Caco-2 (cell line): ENCODE measurements at regions not wholly inside any gene's neighbourhood (a gene's known extent, or its start where the extent isn't known, plus 50 kb on each side); places are given as distances from the start of the nearest gene placed in this dataset.

Experiments used
- BruUV-seq: library from RNA; stranded (reverse); fragments of 400-500 nt; replicated peaks from 2 replicates; lab custom pipeline; 2021; lab: Mats Ljungman, UMichigan
- CTCF ChIA-PET: fragments of 300-600 bp; sonication (Branson Sonifier 250); formaldehyde crosslinking; loops from one replicate; lab custom pipeline; 2022; ENCODE audit warnings: antibody characterized with exemption; lab: Charles Lee
- POLR2A ChIA-PET: fragments of 300-600 bp; sonication (Branson Sonifier 250); formaldehyde crosslinking; loops from one replicate; lab custom pipeline; 2022; ENCODE audit warnings: antibody characterized with exemption; lab: Charles Lee
- DNase-seq, 2 experiments: peaks; one replicate each; pipeline versions ENCODE4 v3.0.0 to v3.0.0-alpha.2; 2020 to 2022
- H3K27me3 ChIP-seq: replicated peaks from 2 replicates; pipeline ENCODE4 v1.6.0; 2011; ENCODE audit warnings: low read length; ENCODE audit not compliant: control insufficient read depth, insufficient read depth
- H3K36me3 ChIP-seq: 2 replicates; pipeline ENCODE4 v1.5.1; 2011; ENCODE audit warnings: low read length; ENCODE audit not compliant: control insufficient read depth, insufficient read depth
- H3K4me1 ChIP-seq: fragments of 250-450 bp; sonication (Bioruptor Pico); 2 replicates; pipeline ENCODE4 v1.5.1; 2020; ENCODE audit warnings: mild to moderate bottlenecking
- H3K4me3 ChIP-seq: 2 replicates; pipeline ENCODE4 v1.5.1; 2011; ENCODE audit warnings: low read depth, mild to moderate bottlenecking, control low read depth, low read length
- H3K9me3 ChIP-seq: fragments of 250-450 bp; sonication (Bioruptor Pico); 2 replicates; pipeline ENCODE4 v1.5.1; 2020; ENCODE audit warnings: mild to moderate bottlenecking, moderate library complexity
- H3K27ac Mint-ChIP-seq: one replicate; pipeline ENCODE4 v1.8.0; 2022; ENCODE audit warnings: mixed read lengths; ENCODE audit not compliant: unreplicated experiment
- H3K27me3 Mint-ChIP-seq: one replicate; pipeline ENCODE4 v1.8.0; 2022; ENCODE audit warnings: mixed read lengths; ENCODE audit not compliant: insufficient read depth, unreplicated experiment
- H3K36me3 Mint-ChIP-seq: one replicate; pipeline ENCODE4 v1.8.0; 2022; ENCODE audit warnings: mild to moderate bottlenecking, mixed read lengths; ENCODE audit not compliant: insufficient read depth, unreplicated experiment
- H3K4me1 Mint-ChIP-seq: one replicate; pipeline ENCODE4 v1.8.0; 2022; ENCODE audit warnings: low read depth, mixed read lengths; ENCODE audit not compliant: unreplicated experiment
- H3K4me3 Mint-ChIP-seq: one replicate; pipeline ENCODE4 v1.8.0; 2022; ENCODE audit warnings: mild to moderate bottlenecking, moderate library complexity, mixed read lengths; ENCODE audit not compliant: unreplicated experiment
- H3K9me3 Mint-ChIP-seq: one replicate; pipeline ENCODE4 v1.8.0; 2022; ENCODE audit warnings: mixed read lengths; ENCODE audit not compliant: unreplicated experiment
- intact Hi-C: fragments of 100-400 bp; cut with micrococcal nuclease; formaldehyde crosslinking; loops from one replicate; pipeline ENCODE4 v1.10.0; 2022; ENCODE audit not compliant: unreplicated experiment
- TF ChIP-seq, protein P1 (sequence below), 2 experiments: fragments of 200-600 bp in 1 of 2; IDR thresholded peaks; 1 replicate in 1 of 2; 2 replicates in 1 of 2; pipeline versions ENCODE4 v1.5.1 to v1.8.0; 2011 to 2022; ENCODE audit warnings: antibody characterized with exemption in 1 of 2, control low read depth in 1 of 2, inconsistent platforms in 1 of 2, low read depth in 1 of 2, low read length in 1 of 2, mild to moderate bottlenecking in 1 of 2, moderate library complexity in 1 of 2; ENCODE audit not compliant: insufficient read depth in 1 of 2, severe bottlenecking in 1 of 2, unreplicated experiment in 1 of 2

GRCh38 chr15:93378558-93378957 is 289.5 kb upstream of the RGMA start:
- H3K4me3 ChIP-seq, result no peak overlapping the region
- no peaks in the 10 kb centered on the region for H3K27me3 Mint-ChIP-seq
- ChIA-PET CTCF (no interaction called here), POLR2A (no interaction called here)
- TF ChIP-seq, protein P1, sequence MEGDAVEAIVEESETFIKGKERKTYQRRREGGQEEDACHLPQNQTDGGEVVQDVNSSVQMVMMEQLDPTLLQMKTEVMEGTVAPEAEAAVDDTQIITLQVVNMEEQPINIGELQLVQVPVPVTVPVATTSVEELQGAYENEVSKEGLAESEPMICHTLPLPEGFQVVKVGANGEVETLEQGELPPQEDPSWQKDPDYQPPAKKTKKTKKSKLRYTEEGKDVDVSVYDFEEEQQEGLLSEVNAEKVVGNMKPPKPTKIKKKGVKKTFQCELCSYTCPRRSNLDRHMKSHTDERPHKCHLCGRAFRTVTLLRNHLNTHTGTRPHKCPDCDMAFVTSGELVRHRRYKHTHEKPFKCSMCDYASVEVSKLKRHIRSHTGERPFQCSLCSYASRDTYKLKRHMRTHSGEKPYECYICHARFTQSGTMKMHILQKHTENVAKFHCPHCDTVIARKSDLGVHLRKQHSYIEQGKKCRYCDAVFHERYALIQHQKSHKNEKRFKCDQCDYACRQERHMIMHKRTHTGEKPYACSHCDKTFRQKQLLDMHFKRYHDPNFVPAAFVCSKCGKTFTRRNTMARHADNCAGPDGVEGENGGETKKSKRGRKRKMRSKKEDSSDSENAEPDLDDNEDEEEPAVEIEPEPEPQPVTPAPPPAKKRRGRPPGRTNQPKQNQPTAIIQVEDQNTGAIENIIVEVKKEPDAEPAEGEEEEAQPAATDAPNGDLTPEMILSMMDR (IDR thresholded peaks at IDR 0.05; ENCODE audit: insufficient read depth in 1 of 2, low read depth in 1 of 2, low read length in 1 of 2, severe bottlenecking in 1 of 2, unreplicated experiment in 1 of 2), result no peak
- no peak overlapping the region for H3K27ac Mint-ChIP-seq
- H3K4me1 Mint-ChIP-seq, result no peaks in the 10 kb centered on the region
- H3K4me1 ChIP-seq, result no peaks in the 10 kb centered on the region
- H3K27me3 ChIP-seq, result no peaks in the 10 kb centered on the region
- no peak overlapping the region for H3K4me3 Mint-ChIP-seq
- DNase-seq, result no peak
- intact Hi-C loops, result no loop called here
- BruUV-seq, result no TSS peak
- H3K36me3 Mint-ChIP-seq, result no peaks in the 10 kb centered on the region
- no peaks in the 10 kb centered on the region for H3K9me3 ChIP-seq
- H3K9me3 Mint-ChIP-seq, result no peaks in the 10 kb centered on the region
- no peaks in the 10 kb centered on the region for H3K36me3 ChIP-seq

- Histone ChIP-seq H3K36me3 (no peaks in the 10 kb centered on the region), H3K27me3 (no peaks in the 10 kb centered on the region), H3K4me1 (no peaks in the 10 kb centered on the region), H3K4me3 (no peak overlapping the region), H3K9me3 (no peaks in the 10 kb centered on the region)
- no peak for DNase-seq
- intact Hi-C loops, result no loop called here
- no peak overlapping the region for H3K4me3 Mint-ChIP-seq
- ChIA-PET CTCF (no interaction called here), POLR2A (no interaction called here)
- BruUV-seq, result no TSS peak
- H3K27ac Mint-ChIP-seq, result no peak overlapping the region
- TF ChIP-seq, protein P1 (IDR thresholded peaks at IDR 0.05; ENCODE audit: insufficient read depth in 1 of 2, low read depth in 1 of 2, low read length in 1 of 2, severe bottlenecking in 1 of 2, unreplicated experiment in 1 of 2), result no peak
- no peaks in the 10 kb centered on the region for H3K9me3 Mint-ChIP-seq
- H3K36me3 Mint-ChIP-seq, result no peaks in the 10 kb centered on the region
- H3K27me3 Mint-ChIP-seq, result no peaks in the 10 kb centered on the region
- no peaks in the 10 kb centered on the region for H3K4me1 Mint-ChIP-seq
Observed at GRCh38 chr15:93372865-93373223, 283.8 kb upstream of the RGMA start.

- Histone ChIP-seq H3K4me3 (no peak overlapping the region), H3K27me3 (no peaks in the 10 kb centered on the region), H3K4me1 (no peaks in the 10 kb centered on the region), H3K36me3 (no peaks in the 10 kb centered on the region), H3K9me3 (no peaks in the 10 kb centered on the region)
- CTCF ChIA-PET, result no interaction called here
- TF ChIP-seq, protein P1 (IDR thresholded peaks at IDR 0.05; ENCODE audit: insufficient read depth in 1 of 2, low read depth in 1 of 2, low read length in 1 of 2, severe bottlenecking in 1 of 2, unreplicated experiment in 1 of 2), result no peak
- Mint-ChIP-seq H3K4me3 (no peak overlapping the region), H3K9me3 (no peaks in the 10 kb centered on the region), H3K36me3 (no peaks in the 10 kb centered on the region), H3K4me1 (no peaks in the 10 kb centered on the region), H3K27me3 (no peaks in the 10 kb centered on the region), H3K27ac (no peak overlapping the region)
- intact Hi-C loops, result no loop called here
- no peak for DNase-seq
- BruUV-seq, result no TSS peak
- POLR2A ChIA-PET, result no interaction called here
Observed at GRCh38 chr15:93372208-93372864, 283.3 kb upstream of the RGMA start.
